GM19468 (cell line): ENCODE measurements at regions not wholly inside any gene's neighbourhood (a gene's known extent, or its start where the extent isn't known, plus 50 kb on each side); places are given as distances from the start of the nearest gene placed in this dataset.

Experiments used
- ATAC-seq: cut with Tn5 transposase; IDR thresholded peaks from one replicate; pipeline ENCODE4 v1.9.1; 2021; ENCODE audit warnings: mild to moderate bottlenecking, moderate library complexity, moderate number of reproducible peaks; ENCODE audit not compliant: unreplicated experiment; ENCODE audit errors: extremely low read depth

GRCh38 chr12:132409495-132410295 lies 80.3 kb upstream of the FBRSL1 start:
- no peak for ATAC-seq

DNA sequence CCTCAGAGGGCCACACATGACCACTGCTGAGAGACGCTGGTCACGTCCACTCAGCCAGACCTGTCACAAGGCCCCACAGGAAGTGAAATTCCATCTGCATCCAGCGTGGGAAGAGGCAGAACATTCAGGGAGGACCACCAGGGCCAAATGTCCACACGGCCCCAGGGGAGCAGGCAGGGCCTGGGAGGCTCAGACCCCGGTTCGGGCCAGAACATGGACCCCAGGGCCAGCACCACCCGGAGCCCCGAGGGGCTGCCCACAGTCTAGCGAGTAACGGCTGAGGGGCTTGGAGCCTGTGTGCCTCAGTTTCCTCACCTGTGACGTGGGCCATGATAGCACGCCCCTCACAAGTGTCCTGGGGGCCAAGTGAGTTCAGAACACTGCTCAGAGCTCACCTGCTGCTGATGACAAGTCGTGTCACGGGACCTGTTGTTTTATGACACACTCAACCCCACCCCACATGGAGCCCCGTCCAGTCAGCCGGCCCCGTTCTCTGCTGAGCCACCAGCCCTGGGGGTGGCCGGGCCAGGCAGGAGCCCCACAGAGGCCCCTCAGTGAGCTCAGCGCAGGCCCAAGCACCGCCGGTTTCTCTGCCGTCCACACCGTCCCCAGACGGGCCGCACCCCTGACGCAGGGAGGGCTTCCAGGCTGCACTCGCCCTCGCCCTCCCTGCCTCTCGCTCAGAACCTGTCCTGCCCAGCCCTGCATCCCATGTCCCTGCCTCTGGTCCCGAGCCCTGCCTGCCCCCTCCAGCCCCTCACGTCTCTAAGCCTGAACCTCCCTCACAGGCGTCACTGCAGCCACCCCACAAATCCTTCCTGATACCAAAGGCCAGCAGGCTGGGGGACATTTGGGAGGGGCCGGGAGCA lies 79.5 kb upstream of the GALNT9 start:
- no peak for ATAC-seq

- no peak for ATAC-seq
These were observed 78.6 kb upstream of the GALNT9 start for GRCh38 chr12:132407992-132408391.

- ATAC-seq = no peak
These were observed 78.1 kb upstream of the GALNT9 start for GRCh38 chr12:132407451-132407961.

- ATAC-seq = no peak
These were observed 77.4 kb upstream of the GALNT9 start for GRCh38 chr12:132406493-132407450.

DNA sequence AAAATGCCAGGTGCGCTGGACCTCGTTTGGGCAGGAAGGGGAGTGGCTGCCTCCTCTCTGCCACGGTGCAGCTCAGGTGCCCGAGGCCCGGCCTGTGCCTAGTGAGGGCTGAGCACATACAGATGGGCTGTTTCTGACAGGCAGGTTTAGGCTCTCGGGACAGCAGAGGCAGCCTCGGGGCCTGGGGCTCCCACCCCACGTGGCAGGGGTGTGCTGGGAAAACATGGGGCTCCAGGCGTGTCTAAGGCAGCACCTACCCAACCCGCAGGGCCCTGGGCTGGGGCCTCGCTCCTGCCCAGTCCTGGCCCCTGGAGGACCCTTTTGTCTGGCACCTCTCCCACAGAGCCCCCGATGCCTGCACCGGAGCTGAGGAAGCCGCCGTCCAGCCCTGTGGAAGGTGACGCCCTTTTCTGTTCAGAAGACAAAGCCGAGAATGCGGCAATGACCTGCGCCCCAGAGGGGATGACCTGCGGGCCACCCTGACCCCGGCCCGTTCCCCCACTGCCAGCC lies 76.4 kb upstream of the GALNT9 start:
- ATAC-seq = no peak

DNA sequence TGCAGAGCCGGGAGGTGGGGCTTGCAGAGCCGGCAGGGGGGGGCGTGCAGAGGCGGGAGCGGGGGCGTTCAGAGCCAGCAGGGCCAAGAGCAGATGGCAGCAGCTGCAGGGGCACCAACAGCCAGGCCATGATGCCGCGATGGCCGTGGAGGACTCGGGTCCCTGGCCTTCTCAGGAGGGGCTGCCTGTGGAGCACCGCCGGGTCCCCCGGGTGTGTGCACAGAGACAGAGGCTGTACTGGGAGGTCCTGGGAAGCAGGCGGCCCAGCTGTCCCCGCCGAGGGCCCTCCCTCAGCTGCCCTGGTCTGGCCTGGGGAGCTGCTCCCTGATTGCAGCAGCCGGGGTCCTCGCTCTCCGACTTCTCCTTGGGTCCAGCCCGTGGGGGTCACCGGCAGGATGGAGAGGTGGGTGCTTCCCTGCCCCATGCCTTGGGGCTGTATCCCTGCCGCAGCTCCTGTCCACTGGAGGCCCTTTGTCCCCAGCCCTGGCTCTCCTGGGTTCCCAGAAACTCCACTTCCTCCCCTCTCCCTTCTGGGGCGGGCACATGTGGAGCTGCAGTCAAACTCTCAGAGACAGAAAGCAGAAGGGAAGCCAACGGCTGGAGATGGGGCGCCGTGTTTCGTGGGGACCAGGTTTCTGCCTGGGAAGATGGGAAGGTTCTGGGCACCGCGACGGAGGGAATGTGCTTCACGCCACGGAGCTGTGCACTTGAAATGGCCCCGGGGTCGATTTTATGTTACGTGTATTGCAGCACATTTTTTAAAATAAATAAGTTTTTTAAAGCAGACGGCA lies 75.8 kb upstream of the GALNT9 start:
- no peak for ATAC-seq

- ATAC-seq = no peak
These were observed 75.1 kb upstream of the GALNT9 start for GRCh38 chr12:132404435-132404855.

DNA sequence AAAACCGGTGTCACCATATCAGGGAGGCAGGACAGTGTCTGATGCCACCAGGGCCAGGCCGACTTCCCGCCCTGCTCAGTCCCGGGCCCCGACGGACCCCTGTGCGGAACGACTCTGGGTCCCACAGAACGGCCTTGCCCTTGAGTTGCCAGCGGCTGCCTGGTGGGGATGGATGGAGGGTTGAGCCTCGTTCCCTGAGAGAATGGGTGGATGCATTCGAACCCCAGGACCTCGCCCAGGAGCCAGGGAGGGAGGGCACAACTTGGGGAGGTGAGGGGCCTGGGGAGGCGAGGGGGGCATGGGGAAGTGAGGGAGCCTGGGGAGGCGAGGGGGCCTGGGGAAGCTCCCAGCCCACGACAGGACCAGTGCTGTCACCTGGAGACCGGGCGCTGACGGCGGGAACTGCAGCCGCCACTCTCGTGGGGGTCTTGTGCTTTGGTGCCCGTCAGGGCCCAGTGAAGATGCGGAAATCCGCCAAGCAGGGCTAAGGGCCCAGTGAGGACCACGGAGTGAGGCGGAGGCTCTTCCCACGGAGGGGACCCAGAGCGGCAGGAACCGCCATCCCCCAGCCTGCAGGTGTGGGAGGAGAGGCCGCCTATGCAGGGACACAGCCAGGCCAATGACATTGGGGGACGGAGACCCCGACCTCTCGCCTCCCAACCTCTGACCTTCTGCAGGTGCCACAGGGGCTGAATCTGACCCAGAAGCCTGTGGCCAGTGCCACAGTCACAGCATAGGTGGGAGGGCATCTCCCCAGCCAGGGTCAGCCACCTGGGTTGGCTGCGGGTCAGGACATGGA lies 74.4 kb upstream of the GALNT9 start:
- ATAC-seq = no peak

- no peak for ATAC-seq
These were observed 73.5 kb upstream of the GALNT9 start for GRCh38 chr12:132402831-132403416.

DNA sequence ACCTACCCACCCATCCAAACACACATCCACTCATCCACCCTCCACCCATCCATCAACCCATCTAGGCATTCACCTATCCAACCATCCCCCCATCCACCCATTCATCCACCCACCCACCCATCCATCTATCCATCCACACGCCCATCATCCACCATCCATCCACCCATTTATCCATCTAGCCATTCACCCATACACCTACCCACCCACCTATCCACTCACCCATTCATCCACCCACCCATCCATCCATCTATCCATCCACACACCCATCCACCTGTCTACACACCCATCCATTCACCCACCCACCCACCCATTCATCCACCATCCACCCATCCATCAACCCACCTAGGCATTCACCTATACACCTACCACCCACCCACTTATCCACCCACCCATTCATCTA lies 72.6 kb upstream of the GALNT9 start:
- ATAC-seq = no peak

DNA sequence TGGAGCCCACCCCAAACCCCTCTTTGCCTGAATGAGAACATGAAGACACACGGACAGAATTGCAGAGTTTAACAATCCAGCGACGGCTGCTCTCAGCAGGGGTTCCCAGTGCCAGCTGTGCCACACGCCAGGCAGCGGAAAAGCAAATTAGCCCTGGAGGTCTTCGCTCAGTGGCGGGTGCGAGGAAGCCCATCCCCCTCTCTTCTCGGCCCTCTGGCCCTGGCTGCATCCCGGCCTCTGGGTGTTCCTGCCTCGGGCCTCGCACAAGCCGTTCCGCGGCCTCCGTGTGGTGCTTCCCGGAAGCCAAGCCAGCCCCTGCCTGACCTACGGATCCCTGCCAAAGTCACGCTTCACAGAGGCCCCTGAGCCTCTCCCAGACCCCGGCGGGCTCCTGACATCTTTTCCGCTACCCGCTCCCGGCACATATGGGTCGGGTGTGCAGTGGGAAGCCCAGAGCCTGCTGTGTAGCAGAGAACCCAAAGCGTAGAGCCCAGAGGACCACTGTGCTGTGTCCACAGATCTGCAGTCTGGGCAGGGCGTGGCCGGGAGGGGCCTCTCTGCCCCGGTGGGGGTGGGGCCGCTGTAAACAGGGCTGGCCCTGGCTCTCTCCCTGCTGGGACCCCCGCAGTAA lies 70.7 kb upstream of the GALNT9 start:
- no peak for ATAC-seq

DNA sequence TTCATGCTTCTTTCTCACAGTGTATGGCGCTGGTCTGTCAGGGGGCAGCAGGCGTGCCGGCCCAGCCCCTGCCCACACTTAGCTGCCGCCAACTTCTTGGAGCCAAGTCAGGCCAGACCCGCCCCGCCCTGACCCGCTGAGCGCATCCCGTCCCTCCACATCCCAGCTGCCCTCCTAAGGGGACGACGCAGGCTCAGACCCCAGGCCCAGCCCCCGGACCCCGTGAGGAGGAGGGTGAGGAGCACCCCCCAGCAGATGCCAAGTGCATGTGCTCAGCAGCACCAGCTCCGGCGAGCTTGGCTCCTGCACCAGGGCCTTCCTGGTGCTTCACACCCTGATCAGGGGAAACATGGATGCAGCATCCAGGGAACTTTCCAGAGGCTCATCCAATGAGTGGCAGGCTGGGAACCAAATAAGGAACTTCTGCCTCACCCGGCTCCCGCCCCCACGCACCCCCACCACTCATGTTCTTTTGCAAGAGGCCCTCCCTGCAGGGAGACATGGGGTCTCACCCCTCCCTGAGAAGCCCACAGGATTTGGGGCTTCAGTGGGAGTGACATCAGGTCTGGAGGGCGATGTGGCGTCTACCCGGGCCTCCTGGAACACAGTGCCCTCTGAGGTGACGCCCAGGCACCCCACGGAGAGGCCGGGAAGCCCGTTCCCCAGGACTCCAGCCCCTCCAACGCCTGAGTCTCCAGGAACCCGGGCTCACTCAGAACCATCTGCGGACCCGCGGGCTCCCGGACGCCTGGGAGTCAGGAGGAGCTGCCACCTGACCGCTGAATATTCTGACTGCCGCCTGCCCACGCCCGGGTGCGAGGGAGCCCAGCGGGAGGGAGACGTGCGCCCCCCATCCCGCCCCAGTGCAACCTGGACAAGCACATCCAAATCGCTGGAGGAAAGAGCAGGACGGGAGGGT lies 70.0 kb upstream of the GALNT9 start:
- no peak for ATAC-seq

- ATAC-seq = no peak
These were observed 69.1 kb upstream of the GALNT9 start for GRCh38 chr12:132398386-132398991.

GRCh38 chr12:132397934-132398385 lies 68.6 kb upstream of the GALNT9 start:
- ATAC-seq = no peak
